SJSA1 (cell line): ENCODE measurements at regions not wholly inside any gene's neighbourhood (a gene's known extent, or its start where the extent isn't known, plus 50 kb on each side); places are given as distances from the start of the nearest gene placed in this dataset.

Experiments used
- DNase-seq, 2 experiments: peaks; one replicate each; pipeline ENCODE4 v3.0.0-alpha.2; 2015 to 2020; ENCODE audit warnings: low spot score in 2 of 2, low read depth in 1 of 2
- H3K27ac ChIP-seq: fragments of 250-450 bp; sonication (Bioruptor Pico); 2 replicates; pipeline ENCODE4 v1.5.1; 2020; ENCODE audit warnings: mild to moderate bottlenecking, moderate library complexity
- H3K27me3 ChIP-seq: fragments of 250-450 bp; sonication (Bioruptor Pico); replicated peaks from 2 replicates; pipeline ENCODE4 v1.5.1; 2020; ENCODE audit warnings: mild to moderate bottlenecking, moderate library complexity
- H3K36me3 ChIP-seq: fragments of 250-450 bp; sonication (Bioruptor Pico); 2 replicates; pipeline ENCODE4 v1.5.1; 2020; ENCODE audit warnings: mild to moderate bottlenecking
- H3K4me1 ChIP-seq: fragments of 250-450 bp; sonication (Bioruptor Pico); replicated peaks from 2 replicates; pipeline ENCODE4 v1.6.1; 2021; ENCODE audit warnings: mild to moderate bottlenecking
- H3K4me3 ChIP-seq: fragments of 250-450 bp; sonication (Bioruptor Pico); 2 replicates; pipeline ENCODE4 v1.5.1; 2020; ENCODE audit warnings: mild to moderate bottlenecking
- H3K9me3 ChIP-seq: fragments of 250-450 bp; sonication (Bioruptor Pico); replicated peaks from 2 replicates; pipeline ENCODE4 v1.5.1; 2020; ENCODE audit warnings: mild to moderate bottlenecking

DNA sequence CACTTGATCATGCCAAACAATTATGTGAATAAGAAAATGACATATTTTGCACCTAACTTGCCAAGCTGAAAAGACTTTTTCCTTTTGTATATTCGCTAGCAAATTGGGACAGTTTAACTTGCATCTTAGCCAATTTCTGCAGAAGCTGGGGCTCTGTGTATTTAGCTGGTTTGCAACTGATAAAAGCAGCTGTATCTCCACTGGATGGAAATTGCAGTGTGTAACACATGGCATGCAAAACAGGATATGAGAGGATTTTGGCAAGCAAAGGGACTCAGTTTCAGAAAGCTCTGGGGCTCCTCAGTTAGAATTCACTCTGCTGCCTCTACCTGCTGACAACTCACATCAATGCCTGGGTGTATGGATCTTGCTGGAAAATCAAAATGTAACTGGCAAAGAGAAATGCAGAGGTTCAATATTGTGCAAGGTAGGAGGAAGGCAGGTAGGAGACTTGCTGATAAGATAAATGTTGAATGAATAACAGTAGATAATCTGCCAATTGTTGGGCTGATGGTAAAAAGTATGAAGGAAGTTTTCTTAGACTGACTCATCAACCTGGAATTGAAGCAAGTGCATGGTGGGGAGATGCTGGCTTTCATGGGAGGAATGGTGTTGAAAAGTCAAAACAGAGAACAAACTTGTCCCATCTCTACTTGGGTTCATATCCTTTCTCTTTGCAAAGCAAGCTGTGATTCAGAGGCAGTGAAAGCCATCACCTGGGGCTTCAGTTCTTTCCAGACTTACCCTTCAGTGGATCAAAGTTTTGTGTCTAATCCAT, 546.9 kb upstream of the AMELY start:
- no peak overlapping the region for H3K4me3 ChIP-seq
- peak overlapping the region; percentile 86 for H3K27ac ChIP-seq
- peaks cover 65% of the 10 kb centered on the region for H3K4me1 ChIP-seq
- H3K9me3 ChIP-seq = no peaks in the 10 kb centered on the region
- DNase-seq = peak in 1 of 2 experiments; percentile 15
- H3K36me3 ChIP-seq = no peaks in the 10 kb centered on the region
- H3K27me3 ChIP-seq = no peaks in the 10 kb centered on the region

DNA sequence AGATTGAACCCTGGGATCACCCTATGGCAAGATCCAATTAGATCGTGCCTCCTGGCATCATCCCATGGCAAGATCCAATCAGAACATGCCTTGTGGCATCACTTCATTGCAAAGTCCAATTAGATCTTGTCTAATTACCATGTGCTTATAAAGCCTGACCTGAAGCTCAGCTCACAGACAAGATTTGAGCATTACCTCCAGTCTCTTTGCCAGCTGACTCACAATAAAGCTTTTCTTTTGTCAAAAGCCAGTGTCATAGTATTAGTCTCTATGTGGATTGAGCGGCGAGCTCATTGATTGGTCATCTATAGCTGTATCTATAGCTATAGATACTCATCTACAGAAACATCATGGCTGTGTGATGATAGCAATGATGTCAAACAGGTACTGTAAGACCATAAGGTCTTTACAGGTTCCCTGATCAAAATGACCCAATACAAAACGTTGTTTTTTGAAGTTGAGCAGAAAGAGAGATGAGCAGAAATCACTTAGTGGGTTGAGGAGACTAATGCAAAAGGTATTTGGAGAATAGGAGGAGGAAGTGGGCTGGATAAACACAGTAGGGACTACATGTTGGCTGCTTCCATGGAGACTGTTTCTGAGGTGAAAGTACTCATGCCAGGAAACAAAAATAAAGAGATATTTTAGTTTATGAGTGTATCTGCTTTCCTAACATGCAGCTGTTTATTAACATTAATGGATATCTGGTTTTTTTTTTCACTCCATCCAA, 545.9 kb upstream of the AMELY start:
- DNase-seq = peak in 1 of 2 experiments; percentile 55
- peak overlapping the region; percentile 86 for H3K27ac ChIP-seq
- H3K4me1 ChIP-seq = peaks cover 66% of the 10 kb centered on the region

DNA sequence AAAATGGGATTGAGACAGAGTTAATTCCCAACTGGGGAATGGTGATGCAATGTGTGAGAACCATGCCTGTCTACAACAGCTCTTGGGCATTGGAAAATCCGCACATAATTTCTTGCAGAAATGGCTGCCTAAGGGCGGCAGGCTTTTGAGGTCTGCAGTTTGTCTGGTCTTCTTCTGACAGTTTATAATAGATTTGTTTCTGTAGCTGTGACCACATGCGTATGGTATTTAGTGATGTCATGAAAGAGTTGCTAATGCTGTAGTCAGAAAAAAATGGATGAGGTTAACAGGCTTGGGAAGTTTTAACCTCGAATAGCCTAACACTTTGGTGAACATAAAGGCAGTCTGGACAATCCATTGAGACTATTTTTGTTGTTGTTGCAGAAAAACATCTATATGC, 544.1 kb upstream of the AMELY start:
- Histone ChIP-seq H3K4me3 (no peak overlapping the region), H3K9me3 (no peaks in the 10 kb centered on the region), H3K4me1 (peaks cover 53% of the 10 kb centered on the region), H3K27ac (peak overlapping the region; percentile 86), H3K36me3 (no peaks in the 10 kb centered on the region), H3K27me3 (no peaks in the 10 kb centered on the region)
- DNase-seq = peak; percentile 50 to 68

More for the DNA sequence above, 545.9 kb upstream of the AMELY start:
- no peaks in the 10 kb centered on the region for H3K36me3 ChIP-seq
- no peak overlapping the region for H3K4me3 ChIP-seq
- no peaks in the 10 kb centered on the region for H3K9me3 ChIP-seq
- H3K27me3 ChIP-seq = no peaks in the 10 kb centered on the region

DNA sequence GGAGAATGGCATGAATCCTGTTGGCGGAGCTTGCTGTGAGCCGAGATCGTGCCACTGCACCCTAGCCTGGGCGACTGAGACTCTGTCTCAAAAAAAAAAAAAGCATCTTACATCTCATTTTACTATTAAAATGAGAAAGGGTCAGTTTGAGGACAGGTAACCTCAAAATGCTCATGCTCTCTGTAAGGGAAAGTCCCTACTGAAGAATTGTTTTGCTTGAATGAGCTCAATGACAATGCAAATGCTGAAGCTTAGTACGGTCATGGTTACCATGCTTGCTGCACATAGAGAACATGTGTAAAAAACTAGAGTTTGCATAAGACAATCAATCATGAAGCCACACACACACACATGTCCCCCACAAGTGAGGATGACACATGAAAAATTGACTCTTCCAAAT, 541.8 kb upstream of the AMELY start:
- H3K9me3 ChIP-seq = no peaks in the 10 kb centered on the region
- no peaks in the 10 kb centered on the region for H3K27me3 ChIP-seq
- peak in 1 of 2 experiments; percentile 28 for DNase-seq
- peaks cover 42% of the 10 kb centered on the region for H3K4me1 ChIP-seq
- no peaks in the 10 kb centered on the region for H3K36me3 ChIP-seq
- no peak overlapping the region for H3K4me3 ChIP-seq
- peak overlapping the region; percentile 37 for H3K27ac ChIP-seq

DNA sequence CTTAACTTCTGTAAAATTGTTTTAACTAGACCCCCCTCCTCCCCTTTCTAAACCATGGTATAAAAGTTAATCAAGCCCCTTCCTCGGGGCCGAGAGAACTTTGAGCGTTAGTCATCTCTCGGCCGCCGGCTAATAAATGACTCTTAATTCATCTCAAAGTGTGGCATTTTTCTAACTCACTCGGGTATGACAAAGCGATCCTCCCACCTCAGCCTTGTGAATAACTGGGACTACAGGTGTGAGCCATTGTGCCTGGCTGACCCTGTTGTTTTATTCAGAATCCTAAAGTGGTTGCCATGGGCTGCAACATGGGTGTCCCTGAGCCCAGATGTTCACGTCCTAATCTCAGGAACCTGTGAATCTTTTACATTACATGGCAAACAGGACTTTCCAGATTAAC, 540.7 kb upstream of the AMELY start:
- no peaks in the 10 kb centered on the region for H3K36me3 ChIP-seq
- H3K27ac ChIP-seq = no peak overlapping the region
- peaks cover 33% of the 10 kb centered on the region for H3K4me1 ChIP-seq
- no peaks in the 10 kb centered on the region for H3K27me3 ChIP-seq
- no peak overlapping the region for H3K4me3 ChIP-seq
- H3K9me3 ChIP-seq = no peaks in the 10 kb centered on the region
- no peak for DNase-seq

DNA sequence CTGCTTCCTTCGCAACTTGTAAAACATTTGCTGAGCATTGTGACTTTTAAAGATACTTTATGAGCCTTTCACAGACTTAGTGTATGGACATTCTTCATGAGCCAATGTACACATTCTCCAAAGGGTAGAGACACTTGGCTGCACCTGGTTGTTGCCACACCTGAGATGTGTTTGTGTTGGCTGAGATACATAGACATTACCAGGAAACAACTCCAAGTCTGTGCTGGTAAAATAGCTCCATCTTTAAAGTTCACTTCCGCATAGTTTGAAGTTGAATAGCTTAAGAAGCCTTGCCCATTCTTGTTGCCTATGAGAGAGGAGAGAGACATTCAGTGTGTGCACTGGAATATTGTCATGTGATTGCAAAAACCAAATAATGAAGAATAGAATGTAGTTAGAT, 538.3 kb upstream of the AMELY start:
- H3K4me1 ChIP-seq = peaks cover 16% of the 10 kb centered on the region
- H3K27ac ChIP-seq = no peak overlapping the region
- no peaks in the 10 kb centered on the region for H3K27me3 ChIP-seq
- no peak overlapping the region for H3K4me3 ChIP-seq
- no peak for DNase-seq
- H3K9me3 ChIP-seq = no peaks in the 10 kb centered on the region
- no peaks in the 10 kb centered on the region for H3K36me3 ChIP-seq

DNA sequence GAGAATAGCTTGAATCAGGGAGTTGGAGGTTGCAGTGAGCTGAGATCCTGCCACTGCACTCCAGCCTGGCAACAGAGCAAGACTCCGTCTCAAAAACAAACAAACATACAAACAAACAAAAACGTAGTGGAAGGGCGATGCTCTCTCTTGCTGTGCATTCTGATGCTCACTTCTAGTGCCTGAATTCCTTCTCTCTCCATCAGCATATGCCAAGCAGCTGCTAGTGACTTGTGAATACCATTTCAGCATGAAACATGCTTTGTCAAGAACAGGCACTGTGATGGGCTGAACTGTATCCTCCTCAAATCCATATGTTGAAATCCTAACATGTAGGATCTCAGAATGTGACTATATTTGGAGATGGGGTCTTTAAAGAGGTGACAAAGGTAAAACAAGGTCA, 537.1 kb upstream of the AMELY start:
- H3K27ac ChIP-seq = no peak overlapping the region

DNA sequence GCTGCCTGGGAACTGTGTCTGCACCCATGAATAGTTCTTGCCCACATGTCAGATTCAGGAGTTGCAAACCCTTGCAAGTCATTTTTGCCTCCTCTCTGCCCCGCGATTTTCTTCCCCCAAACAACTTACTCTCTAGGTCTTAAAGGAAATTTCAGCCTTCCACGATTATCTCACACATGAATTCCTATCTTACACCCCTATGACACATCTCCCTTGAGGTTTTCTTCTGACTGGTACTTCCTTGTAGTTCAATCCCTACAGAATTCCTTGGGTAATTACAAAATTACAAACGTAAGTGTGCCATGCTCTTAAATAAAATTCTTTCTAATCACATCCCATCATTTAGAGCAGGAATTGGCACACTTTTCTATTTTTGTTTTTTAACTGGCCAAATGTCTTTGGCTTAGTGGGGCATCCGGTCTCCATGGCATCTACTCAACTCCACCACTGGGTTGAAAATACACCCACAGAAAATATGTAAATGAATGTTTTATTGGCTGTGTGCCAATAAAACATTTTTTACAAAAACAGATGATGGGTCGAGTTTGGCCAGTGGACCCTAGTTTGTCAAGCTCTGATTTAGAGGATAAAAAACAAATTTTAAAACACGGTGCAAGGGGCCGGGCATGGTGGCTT, 536.4 kb upstream of the AMELY start:
- H3K27me3 ChIP-seq = no peaks in the 10 kb centered on the region
- DNase-seq = no peak
- H3K4me1 ChIP-seq = peaks cover 3% of the 10 kb centered on the region
- H3K9me3 ChIP-seq = no peaks in the 10 kb centered on the region
- H3K4me3 ChIP-seq = no peak overlapping the region
- H3K36me3 ChIP-seq = no peaks in the 10 kb centered on the region
- no peak overlapping the region for H3K27ac ChIP-seq

More for the DNA sequence above, 537.1 kb upstream of the AMELY start:
- H3K27me3 ChIP-seq = no peaks in the 10 kb centered on the region
- no peak for DNase-seq
- peaks cover 9% of the 10 kb centered on the region for H3K4me1 ChIP-seq
- H3K36me3 ChIP-seq = no peaks in the 10 kb centered on the region
- H3K4me3 ChIP-seq = no peak overlapping the region
- no peaks in the 10 kb centered on the region for H3K9me3 ChIP-seq

DNA sequence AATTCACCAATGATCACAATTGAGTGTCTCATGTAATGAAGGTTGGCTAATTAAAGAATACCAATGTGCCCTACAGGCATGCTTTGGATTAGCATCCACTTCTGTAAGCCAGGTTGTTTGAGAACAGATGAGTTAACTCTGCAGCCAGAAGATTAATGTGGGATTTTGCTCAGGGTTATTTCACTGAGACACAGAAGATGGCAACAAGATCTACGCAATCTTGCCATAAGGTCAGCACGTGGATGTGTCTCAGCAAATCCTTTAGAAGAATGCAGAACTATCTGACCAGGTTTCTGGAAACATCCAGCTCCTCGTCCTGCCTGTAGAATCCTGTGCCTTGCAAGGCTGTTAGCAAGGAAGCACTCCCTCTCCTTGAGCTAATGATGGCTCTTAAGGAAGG, 532.6 kb upstream of the AMELY start:
- no peaks in the 10 kb centered on the region for H3K9me3 ChIP-seq
- no peaks in the 10 kb centered on the region for H3K36me3 ChIP-seq
- H3K27ac ChIP-seq = no peak overlapping the region
- H3K27me3 ChIP-seq = no peaks in the 10 kb centered on the region
- no peaks in the 10 kb centered on the region for H3K4me1 ChIP-seq
- no peak for DNase-seq
- no peak overlapping the region for H3K4me3 ChIP-seq

DNA sequence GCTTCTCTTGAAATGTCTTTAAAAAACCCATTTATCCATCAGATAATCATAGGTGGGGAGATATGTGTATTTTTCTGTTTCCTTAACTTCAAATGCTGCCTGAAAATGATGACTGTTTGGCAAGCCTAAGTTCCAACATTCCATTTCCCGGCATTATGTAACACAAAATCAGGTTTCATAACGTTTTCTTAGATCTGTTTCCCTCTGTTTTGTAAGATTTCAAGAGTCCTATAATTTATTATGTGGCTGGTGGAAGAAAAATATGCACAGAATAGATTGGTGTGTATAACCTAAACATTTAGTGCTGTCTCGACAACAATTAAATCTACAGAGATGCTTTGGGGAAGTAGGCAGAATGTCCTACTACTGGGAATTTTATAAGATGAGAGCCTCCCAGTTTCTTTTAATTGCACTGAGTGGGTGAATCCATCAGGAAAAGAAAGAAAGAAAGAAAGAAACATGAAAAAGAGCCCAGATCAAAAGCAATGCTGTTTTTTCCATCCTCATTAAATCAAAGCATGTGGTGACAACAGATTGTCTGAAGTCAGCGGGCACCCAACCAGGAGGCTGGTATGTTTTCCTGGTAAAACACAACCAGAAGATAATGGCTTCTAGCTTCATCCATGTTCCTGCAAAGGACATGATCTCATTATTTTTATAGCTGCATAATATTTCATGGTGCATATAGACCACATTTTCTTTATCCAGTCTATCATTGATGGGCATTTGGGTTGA, 529.4 kb upstream of the AMELY start:
- Histone ChIP-seq H3K27ac (no peak overlapping the region), H3K4me3 (no peak overlapping the region), H3K36me3 (no peaks in the 10 kb centered on the region), H3K9me3 (no peaks in the 10 kb centered on the region), H3K27me3 (no peaks in the 10 kb centered on the region), H3K4me1 (no peaks in the 10 kb centered on the region)
- no peak for DNase-seq

DNA sequence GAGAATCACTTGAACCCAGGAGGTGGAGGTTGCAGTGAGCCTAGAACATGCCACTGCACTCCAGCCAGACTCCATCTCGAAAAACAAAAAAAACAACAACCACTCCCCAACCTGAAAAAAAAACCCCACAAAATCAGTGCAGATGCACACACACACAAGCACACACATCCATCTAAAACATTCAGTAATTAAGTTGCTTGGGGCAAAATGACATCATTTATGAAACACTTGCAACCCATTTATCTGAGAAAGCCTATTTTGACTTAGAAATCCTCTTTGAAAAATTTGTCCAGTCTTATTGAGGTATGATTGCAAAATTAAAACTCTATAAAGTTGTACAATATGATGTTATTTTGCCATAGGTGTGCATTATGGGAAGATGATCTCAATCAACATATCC, 525.5 kb upstream of the AMELY start:
- H3K36me3 ChIP-seq = no peaks in the 10 kb centered on the region
- H3K27me3 ChIP-seq = no peaks in the 10 kb centered on the region
- no peak overlapping the region for H3K4me3 ChIP-seq
- no peak for DNase-seq
- H3K4me1 ChIP-seq = peaks cover 7% of the 10 kb centered on the region
- H3K9me3 ChIP-seq = no peaks in the 10 kb centered on the region
- no peak overlapping the region for H3K27ac ChIP-seq

DNA sequence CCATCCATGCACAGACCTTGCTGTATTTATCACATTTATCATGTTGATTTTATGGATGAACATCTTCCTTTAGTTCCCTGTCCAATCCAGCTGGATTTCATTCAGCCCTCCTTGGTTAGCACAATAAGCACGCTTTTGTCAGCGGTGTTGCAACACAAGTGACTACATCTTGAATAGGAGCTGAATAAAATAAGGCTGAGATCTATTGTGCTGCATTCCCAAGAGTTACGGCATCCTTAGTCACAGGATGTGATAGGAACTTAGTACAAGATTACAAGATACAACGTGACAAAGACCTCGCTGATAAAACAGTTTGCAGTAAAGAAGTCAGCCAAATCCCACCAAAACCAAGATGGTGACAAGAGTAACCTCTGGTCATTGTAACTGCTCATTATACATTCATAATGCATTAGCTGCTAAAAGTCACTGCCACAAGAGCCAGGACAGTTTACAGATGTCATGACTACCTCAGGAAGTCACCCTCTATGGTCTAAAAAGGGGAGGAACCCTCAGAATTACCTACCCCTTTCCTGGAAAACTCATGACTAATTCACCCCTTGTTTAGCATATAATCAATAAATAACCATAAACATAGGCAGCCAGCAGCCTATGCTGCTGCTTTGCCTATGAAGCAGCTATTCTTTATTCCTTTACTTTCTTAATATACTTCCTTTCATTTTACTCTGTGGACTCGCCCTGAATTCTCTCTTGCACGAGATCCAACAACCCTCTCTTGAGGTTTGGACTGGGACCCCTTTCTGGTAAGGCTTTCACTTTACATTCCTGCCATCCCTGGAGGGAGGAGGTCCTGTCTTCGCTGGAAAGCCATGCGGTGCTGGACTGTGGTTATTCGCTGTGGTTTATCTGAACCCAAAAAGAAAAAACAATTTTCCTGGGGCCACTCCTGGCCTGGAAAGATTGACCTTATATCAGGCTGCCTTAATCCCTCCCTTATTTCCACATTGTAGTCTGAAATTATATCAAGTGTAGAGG, 522.6 kb upstream of the AMELY start:
- Histone ChIP-seq H3K36me3 (no peaks in the 10 kb centered on the region), H3K4me1 (peaks cover 7% of the 10 kb centered on the region), H3K9me3 (no peaks in the 10 kb centered on the region), H3K27me3 (no peaks in the 10 kb centered on the region), H3K4me3 (no peak overlapping the region), H3K27ac (peak overlapping the region; percentile 49)
- DNase-seq = peak; percentile 26 to 43

DNA sequence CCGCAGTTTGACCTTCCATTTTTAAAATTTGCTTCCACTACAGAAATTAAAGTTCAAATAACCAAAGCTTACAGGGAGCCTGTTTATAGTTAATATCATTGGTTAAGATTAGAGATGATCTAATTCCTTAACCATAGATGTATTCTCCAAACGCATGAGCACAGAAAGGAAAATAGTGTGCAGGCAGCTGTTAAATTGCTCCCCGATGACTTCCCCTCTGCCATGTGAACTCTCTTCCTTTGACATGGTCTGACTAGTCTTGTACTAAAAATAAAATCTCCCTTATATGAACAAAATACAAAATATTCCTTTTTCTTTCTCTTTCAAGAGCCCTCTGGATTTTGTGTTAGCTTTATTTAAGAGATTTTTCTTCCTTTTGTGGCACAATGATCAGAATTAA, 507.6 kb upstream of the AMELY start:
- no peaks in the 10 kb centered on the region for H3K27me3 ChIP-seq
- no peak overlapping the region for H3K4me3 ChIP-seq
- no peak for DNase-seq
- no peaks in the 10 kb centered on the region for H3K4me1 ChIP-seq
- no peaks in the 10 kb centered on the region for H3K9me3 ChIP-seq
- H3K27ac ChIP-seq = no peak overlapping the region
- H3K36me3 ChIP-seq = no peaks in the 10 kb centered on the region
